Uterus (tissue), 2 donors: ENCODE measurements at regions not wholly inside any gene's neighbourhood (a gene's known extent, or its start where the extent isn't known, plus 50 kb on each side); places are given as distances from the start of the nearest gene placed in this dataset.

Experiments used
- CTCF ChIP-seq, 4 experiments: fragments of 200-600 bp in 2 of 4; fragments of 450-650 bp in 2 of 4; sonication (generic) in 2 of 4; IDR thresholded peaks; one replicate each; pipeline ENCODE4 v1.5.1; 2016 to 2019; ENCODE audit warnings: antibody characterized with exemption in 4 of 4, mild to moderate bottlenecking in 2 of 4, moderate library complexity in 1 of 4
- POLR2A ChIP-seq, 2 donors: fragments of 450-650 bp; IDR thresholded peaks; one replicate each; pipeline ENCODE4 v1.6.1; 2016; ENCODE audit warnings: antibody characterized with exemption in 2 of 2, mild to moderate bottlenecking in 1 of 2, moderate library complexity in 1 of 2

GRCh38 chr2:57885742-57886141 is 160.9 kb upstream of the VRK2 start:
- TF ChIP-seq CTCF (IDR thresholded peaks at IDR 0.05): no peak
- no peak for TF ChIP-seq POLR2A (IDR thresholded peaks at IDR 0.05)
